CD14-positive monocyte (primary cell): ENCODE measurements at regions not wholly inside any gene's neighbourhood (a gene's known extent, or its start where the extent isn't known, plus 50 kb on each side); places are given as distances from the start of the nearest gene placed in this dataset.

Experiments
- DNase-seq, 3 donors: peaks; one replicate each; pipeline ENCODE4 v3.0.0-alpha.2; 2011 to 2022
- H2AFZ ChIP-seq: 2 replicates; pipeline ENCODE4 v1.6.0; 2012; ENCODE audit warnings: mild to moderate bottlenecking, low read depth, low read length, inconsistent platforms; ENCODE audit not compliant: insufficient read depth, poor library complexity, severe bottlenecking
- H3K27ac ChIP-seq, 2 donors: 1 replicate in 1 of 2; 2 replicates in 1 of 2; pipeline ENCODE4 v1.5.1; 2012 to 2013; ENCODE audit warnings: low read length in 2 of 2, control low read depth in 1 of 2, inconsistent platforms in 1 of 2, low read depth in 1 of 2, mild to moderate bottlenecking in 1 of 2
- H3K27me3 ChIP-seq, 2 donors: one replicate each; pipeline versions ENCODE4 v1.6.0 to v1.6.1; 2011 to 2013; ENCODE audit warnings: low read length in 2 of 2; ENCODE audit not compliant: control insufficient read depth in 2 of 2, insufficient read depth in 2 of 2
- H3K36me3 ChIP-seq, 2 donors: replicated peaks in 1 of 2; 1 replicate in 1 of 2; 2 replicates in 1 of 2; pipeline versions ENCODE4 v1.5.1 to v1.6.1; 2012 to 2013; ENCODE audit warnings: low read length in 2 of 2, control low read depth in 1 of 2, inconsistent platforms in 1 of 2, mild to moderate bottlenecking in 1 of 2; ENCODE audit not compliant: insufficient read depth in 2 of 2, control insufficient read depth in 1 of 2
- H3K4me1 ChIP-seq, 2 donors: 1 replicate in 1 of 2; 2 replicates in 1 of 2; pipeline versions ENCODE4 v1.5.1 to v1.6.1; 2012 to 2013; ENCODE audit warnings: low read length in 2 of 2, control low read depth in 1 of 2, inconsistent platforms in 1 of 2, mild to moderate bottlenecking in 1 of 2, moderate library complexity in 1 of 2; ENCODE audit not compliant: insufficient read depth in 2 of 2, control insufficient read depth in 1 of 2
- H3K4me2 ChIP-seq: replicated peaks from 2 replicates; pipeline ENCODE3; 2012; ENCODE audit warnings: low read length, moderate library complexity, mild to moderate bottlenecking; ENCODE audit not compliant: poor library complexity, severe bottlenecking; ENCODE audit errors: extremely low read depth
- H3K4me3 ChIP-seq, 3 experiments: fragments of 200-600 bp in 1 of 3; sonication (generic) in 1 of 3; replicated peaks in 1 of 3; 1 replicate in 2 of 3; 2 replicates in 1 of 3; pipeline ENCODE4 v1.5.1; 2011 to 2013; ENCODE audit warnings: low read length in 3 of 3, mild to moderate bottlenecking in 3 of 3, control low read depth in 2 of 3, low read depth in 2 of 3, inconsistent platforms in 1 of 3, moderate library complexity in 1 of 3
- H3K79me2 ChIP-seq: 2 replicates; pipeline ENCODE4 v1.6.0; 2012; ENCODE audit warnings: mild to moderate bottlenecking, control low read depth, inconsistent platforms, low read length, moderate library complexity; ENCODE audit not compliant: insufficient read depth
- H3K9ac ChIP-seq: 2 replicates; pipeline ENCODE4 v1.6.0; 2017; ENCODE audit warnings: low read length, mild to moderate bottlenecking; ENCODE audit not compliant: insufficient read depth, poor library complexity, severe bottlenecking
- H3K9me3 ChIP-seq, 2 donors: replicated peaks in 1 of 2; 1 replicate in 1 of 2; 2 replicates in 1 of 2; pipeline versions ENCODE4 v1.5.1 to v1.6.1; 2012 to 2013; ENCODE audit warnings: low read length in 2 of 2, control low read depth in 1 of 2; ENCODE audit not compliant: control insufficient read depth in 1 of 2, insufficient read depth in 1 of 2
- H4K20me1 ChIP-seq: 2 replicates; pipeline ENCODE4 v1.6.0; 2012; ENCODE audit warnings: mild to moderate bottlenecking, low read length, control low read depth, moderate library complexity; ENCODE audit not compliant: insufficient read depth
- H3K27ac Mint-ChIP-seq, 7 donors: one replicate each; pipeline ENCODE4 v1.8.0; 2020; ENCODE audit warnings: mild to moderate bottlenecking in 7 of 7, mixed read lengths in 7 of 7, moderate library complexity in 6 of 7, inconsistent platforms in 2 of 7
- H3K27me3 Mint-ChIP-seq, 3 donors: one replicate each; pipeline ENCODE4 v1.8.0; 2021 to 2022; ENCODE audit warnings: low read depth in 3 of 3, mild to moderate bottlenecking in 3 of 3, mixed read lengths in 3 of 3, moderate library complexity in 3 of 3, inconsistent platforms in 1 of 3
- H3K36me3 Mint-ChIP-seq, 2 donors: one replicate each; pipeline ENCODE4 v1.8.0; 2020; ENCODE audit warnings: mixed read lengths in 2 of 2, inconsistent platforms in 1 of 2, mild to moderate bottlenecking in 1 of 2
- H3K4me1 Mint-ChIP-seq: one replicate; pipeline ENCODE4 v1.8.0; 2020; ENCODE audit warnings: mild to moderate bottlenecking, mixed read lengths
- H3K4me3 Mint-ChIP-seq, 2 donors: one replicate each; pipeline ENCODE4 v1.8.0; 2020; ENCODE audit warnings: mild to moderate bottlenecking in 2 of 2, mixed read lengths in 2 of 2, moderate library complexity in 1 of 2
- H3K9me3 Mint-ChIP-seq, 7 donors: one replicate each; pipeline ENCODE4 v1.8.0; 2020 to 2022; ENCODE audit warnings: mixed read lengths in 7 of 7, mild to moderate bottlenecking in 6 of 7, moderate library complexity in 6 of 7, inconsistent platforms in 2 of 7
- CTCF ChIP-seq: fragments of 200-600 bp; IDR thresholded peaks from one replicate; pipeline ENCODE4 v1.8.0; 2022; ENCODE audit warnings: antibody characterized with exemption, mild to moderate bottlenecking
- WGBS: methylation state at CpG from one replicate; pipeline ENCODE4 v1.1.5; 2013; ENCODE audit warnings: missing lambda C conversion rate; ENCODE audit not compliant: insufficient coverage; 5-methylcytosine and 5-hydroxymethylcytosine counted together
- intact Hi-C, 2 donors: fragments of 100-400 bp; cut with micrococcal nuclease; formaldehyde crosslinking; loops; one replicate each; pipeline versions ENCODE4 v1.15.0 to v1.15.1; 2023

DNA sequence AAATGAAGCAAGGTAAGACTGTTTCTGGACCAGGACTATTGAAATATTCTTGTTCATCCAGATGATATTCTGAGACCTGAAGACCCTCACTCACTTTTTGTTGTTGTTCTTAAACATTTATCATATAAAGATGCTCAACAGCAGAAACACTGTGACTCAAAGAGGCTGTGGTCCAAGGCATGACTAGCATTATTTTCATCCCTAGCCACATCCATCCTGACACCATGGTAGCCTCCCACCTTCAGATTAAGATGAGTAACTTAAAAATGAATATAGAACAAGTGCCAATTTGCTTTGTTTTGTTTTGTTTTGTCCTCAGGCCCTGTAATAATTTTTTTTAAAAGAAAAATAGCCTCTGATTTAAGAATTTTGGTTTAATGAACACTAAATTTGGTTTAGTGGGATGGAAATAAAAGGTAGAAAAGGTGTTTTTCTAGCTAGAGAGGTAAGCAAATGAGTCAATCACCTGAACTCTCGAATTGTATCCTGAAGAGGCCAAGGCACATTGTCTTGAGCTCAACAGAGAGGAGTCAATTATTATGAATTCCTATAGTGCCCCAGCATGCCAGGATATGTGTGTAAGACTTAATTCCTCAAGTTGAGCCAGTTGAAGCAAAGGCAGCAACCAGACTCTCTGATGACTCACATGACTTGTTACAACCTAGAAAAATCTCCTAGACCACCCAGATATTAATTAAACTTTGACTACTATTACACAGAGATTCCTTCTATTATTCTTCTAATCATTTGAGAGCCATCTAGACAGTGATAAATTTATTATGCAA, 380.1 kb upstream of the TUSC1 start:
- 29% methylated on average over 1 of the region's 1 CpG for WGBS
- no peak overlapping the region for H2AFZ ChIP-seq
- Mint-ChIP-seq H3K9me3 (peaks cover 0 to 8% (median 2%) of the 10 kb centered on the region in 7 donors), H3K27me3 (no peaks in the 10 kb centered on the region), H3K36me3 (no peaks in the 10 kb centered on the region), H3K27ac (no peak overlapping the region), H3K4me3 (no peak overlapping the region), H3K4me1 (no peaks in the 10 kb centered on the region)
- H3K27ac ChIP-seq, result no peak overlapping the region
- no peaks in the 10 kb centered on the region for H3K4me1 ChIP-seq
- no peaks in the 10 kb centered on the region for H3K36me3 ChIP-seq
- no peaks in the 10 kb centered on the region for H3K79me2 ChIP-seq
- H3K4me3 ChIP-seq, result no peak overlapping the region
- no peak overlapping the region for H3K9ac ChIP-seq
- no peaks in the 10 kb centered on the region for H3K9me3 ChIP-seq
- no peak overlapping the region for H3K4me2 ChIP-seq
- TF ChIP-seq CTCF, result no peak
- no peaks in the 10 kb centered on the region for H4K20me1 ChIP-seq
- intact Hi-C loops, result loop anchor here in 1 of 2 donors (10.0 kb wide), 1 partner anchor 64 kb away; no protein-coding TSS in a partner anchor
- no peak for DNase-seq
- no peaks in the 10 kb centered on the region for H3K27me3 ChIP-seq

GRCh38 chr9:26057050-26057449, 378.8 kb upstream of the TUSC1 start:
- no peak overlapping the region for H2AFZ ChIP-seq
- WGBS, result 90% methylated on average over 2 of the region's 3 CpGs
- no peaks in the 10 kb centered on the region for H3K36me3 Mint-ChIP-seq
- no peak overlapping the region for H3K27ac Mint-ChIP-seq
- no peaks in the 10 kb centered on the region for H3K79me2 ChIP-seq
- no peak overlapping the region for H3K4me3 Mint-ChIP-seq
- no peaks in the 10 kb centered on the region for H3K4me1 ChIP-seq
- H3K9ac ChIP-seq, result no peak overlapping the region
- no peaks in the 10 kb centered on the region for H4K20me1 ChIP-seq
- no peaks in the 10 kb centered on the region for H3K9me3 ChIP-seq
- no peaks in the 10 kb centered on the region for H3K36me3 ChIP-seq
- H3K9me3 Mint-ChIP-seq, result peaks cover 0 to 11% (median 2%) of the 10 kb centered on the region in 7 donors
- H3K27me3 ChIP-seq, result no peaks in the 10 kb centered on the region
- no peaks in the 10 kb centered on the region for H3K4me1 Mint-ChIP-seq
- intact Hi-C loops, result loop anchor here in 1 of 2 donors (10.0 kb wide), 1 partner anchor 62 kb away; no protein-coding TSS in a partner anchor
- DNase-seq, result no peak
- TF ChIP-seq CTCF, result no peak
- no peak overlapping the region for H3K4me3 ChIP-seq
- no peak overlapping the region for H3K27ac ChIP-seq
- H3K27me3 Mint-ChIP-seq, result no peaks in the 10 kb centered on the region
- H3K4me2 ChIP-seq, result no peak overlapping the region
